Endothelial cell (in vitro differentiated cells): ENCODE measurements at regions not wholly inside any gene's neighbourhood (a gene's known extent, or its start where the extent isn't known, plus 50 kb on each side); places are given as distances from the start of the nearest gene placed in this dataset.

ENCODE experiments used
- DNase-seq: peaks from one replicate; pipeline ENCODE4 v3.0.0; 2021; ENCODE audit warnings: low spot score
- H3K27ac Mint-ChIP-seq: one replicate; pipeline ENCODE4 v1.8.0; 2021; ENCODE audit warnings: mixed read lengths, inconsistent platforms; ENCODE audit not compliant: unreplicated experiment
- H3K27me3 Mint-ChIP-seq: one replicate; pipeline ENCODE4 v1.8.0; 2021; ENCODE audit warnings: mild to moderate bottlenecking, moderate library complexity, mixed read lengths, inconsistent platforms; ENCODE audit not compliant: unreplicated experiment
- H3K36me3 Mint-ChIP-seq: one replicate; pipeline ENCODE4 v1.8.0; 2021; ENCODE audit warnings: mild to moderate bottlenecking, low read depth, mixed read lengths, inconsistent platforms; ENCODE audit not compliant: unreplicated experiment
- H3K4me1 Mint-ChIP-seq: one replicate; pipeline ENCODE4 v1.8.0; 2021; ENCODE audit warnings: mild to moderate bottlenecking, mixed read lengths, inconsistent platforms; ENCODE audit not compliant: unreplicated experiment
- H3K4me3 Mint-ChIP-seq: one replicate; pipeline ENCODE4 v1.8.0; 2021; ENCODE audit warnings: mild to moderate bottlenecking, mixed read lengths, inconsistent platforms; ENCODE audit not compliant: unreplicated experiment
- H3K9me3 Mint-ChIP-seq: one replicate; pipeline ENCODE4 v1.8.0; 2021; ENCODE audit warnings: mixed read lengths, inconsistent platforms; ENCODE audit not compliant: unreplicated experiment
- TF ChIP-seq, protein P1 (sequence below): fragments of 200-600 bp; sonication (generic); IDR thresholded peaks from one replicate; pipeline ENCODE4 v1.5.0; 2021; ENCODE audit warnings: antibody characterized with exemption; ENCODE audit not compliant: unreplicated experiment

GRCh38 chr14:28483506-28483905, 283.1 kb upstream of the FOXG1 start:
- peaks cover 3% of the 10 kb centered on the region for H3K4me1 Mint-ChIP-seq
- H3K9me3 Mint-ChIP-seq = no peaks in the 10 kb centered on the region
- H3K4me3 Mint-ChIP-seq = no peak overlapping the region
- no peak for DNase-seq
- no peaks in the 10 kb centered on the region for H3K36me3 Mint-ChIP-seq
- H3K27ac Mint-ChIP-seq = no peak overlapping the region
- TF ChIP-seq, protein P1, sequence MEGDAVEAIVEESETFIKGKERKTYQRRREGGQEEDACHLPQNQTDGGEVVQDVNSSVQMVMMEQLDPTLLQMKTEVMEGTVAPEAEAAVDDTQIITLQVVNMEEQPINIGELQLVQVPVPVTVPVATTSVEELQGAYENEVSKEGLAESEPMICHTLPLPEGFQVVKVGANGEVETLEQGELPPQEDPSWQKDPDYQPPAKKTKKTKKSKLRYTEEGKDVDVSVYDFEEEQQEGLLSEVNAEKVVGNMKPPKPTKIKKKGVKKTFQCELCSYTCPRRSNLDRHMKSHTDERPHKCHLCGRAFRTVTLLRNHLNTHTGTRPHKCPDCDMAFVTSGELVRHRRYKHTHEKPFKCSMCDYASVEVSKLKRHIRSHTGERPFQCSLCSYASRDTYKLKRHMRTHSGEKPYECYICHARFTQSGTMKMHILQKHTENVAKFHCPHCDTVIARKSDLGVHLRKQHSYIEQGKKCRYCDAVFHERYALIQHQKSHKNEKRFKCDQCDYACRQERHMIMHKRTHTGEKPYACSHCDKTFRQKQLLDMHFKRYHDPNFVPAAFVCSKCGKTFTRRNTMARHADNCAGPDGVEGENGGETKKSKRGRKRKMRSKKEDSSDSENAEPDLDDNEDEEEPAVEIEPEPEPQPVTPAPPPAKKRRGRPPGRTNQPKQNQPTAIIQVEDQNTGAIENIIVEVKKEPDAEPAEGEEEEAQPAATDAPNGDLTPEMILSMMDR = no peak
- H3K27me3 Mint-ChIP-seq = no peaks in the 10 kb centered on the region

DNA sequence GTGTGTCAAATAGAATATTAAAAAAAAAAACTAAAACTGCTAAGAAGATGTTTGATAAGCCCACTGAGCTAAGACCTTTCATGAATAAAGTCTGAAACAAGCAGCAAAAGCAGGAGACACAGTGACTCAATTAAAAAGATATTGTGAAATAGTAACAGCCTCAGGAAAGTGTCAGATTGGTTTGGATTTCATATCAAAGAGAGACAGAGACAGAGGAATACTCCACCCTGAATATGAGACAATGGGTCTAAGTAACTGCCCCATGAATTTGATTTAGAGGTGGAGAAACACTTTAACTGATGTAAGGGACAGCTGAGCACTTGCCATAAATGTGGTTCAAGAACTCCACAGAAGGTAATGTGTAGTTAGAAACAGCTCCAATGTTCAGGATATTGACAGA, 277.9 kb upstream of the FOXG1 start:
- Mint-ChIP-seq H3K9me3 (no peaks in the 10 kb centered on the region), H3K36me3 (no peaks in the 10 kb centered on the region), H3K27me3 (no peaks in the 10 kb centered on the region), H3K4me3 (no peak overlapping the region), H3K4me1 (no peaks in the 10 kb centered on the region), H3K27ac (no peak overlapping the region)
- no peak for DNase-seq
- TF ChIP-seq, protein P1 = no peak

DNA sequence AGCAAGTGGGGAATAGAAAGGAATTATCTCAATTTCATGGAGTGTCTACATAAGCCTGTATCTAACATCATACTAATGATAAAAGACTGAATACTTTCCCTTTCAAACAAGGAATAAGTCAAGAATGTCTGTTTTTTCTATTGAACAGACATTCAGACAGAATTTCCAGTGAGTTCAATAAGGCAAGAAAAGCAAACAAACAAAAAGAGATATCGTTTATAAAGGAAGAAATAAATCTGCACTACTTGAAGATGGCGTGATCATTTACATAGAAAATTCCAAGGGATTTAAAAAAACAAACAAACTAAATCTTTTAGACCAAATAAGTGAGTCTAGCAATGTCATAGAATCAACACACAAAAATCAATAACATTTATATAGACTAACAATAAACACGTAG, 273.1 kb upstream of the FOXG1 start:
- H3K4me1 Mint-ChIP-seq = peaks cover 5% of the 10 kb centered on the region
- DNase-seq = no peak
- TF ChIP-seq, protein P1 = no peak
- no peak overlapping the region for H3K4me3 Mint-ChIP-seq
- H3K36me3 Mint-ChIP-seq = no peaks in the 10 kb centered on the region
- no peaks in the 10 kb centered on the region for H3K9me3 Mint-ChIP-seq
- no peak overlapping the region for H3K27ac Mint-ChIP-seq
- H3K27me3 Mint-ChIP-seq = no peaks in the 10 kb centered on the region

- no peak for DNase-seq
- Mint-ChIP-seq H3K27me3 (no peaks in the 10 kb centered on the region), H3K9me3 (no peaks in the 10 kb centered on the region), H3K36me3 (no peaks in the 10 kb centered on the region), H3K4me1 (peaks cover 5% of the 10 kb centered on the region), H3K4me3 (no peak overlapping the region), H3K27ac (no peak overlapping the region)
- TF ChIP-seq, protein P1 = no peak
Measured at GRCh38 chr14:28494196-28494595, 272.4 kb upstream of the FOXG1 start.

GRCh38 chr14:28496364-28496763, 270.2 kb upstream of the FOXG1 start:
- no peaks in the 10 kb centered on the region for H3K9me3 Mint-ChIP-seq
- peaks cover 5% of the 10 kb centered on the region for H3K4me1 Mint-ChIP-seq
- TF ChIP-seq, protein P1 = no peak
- H3K36me3 Mint-ChIP-seq = no peaks in the 10 kb centered on the region
- DNase-seq = no peak
- no peaks in the 10 kb centered on the region for H3K27me3 Mint-ChIP-seq
- no peak overlapping the region for H3K4me3 Mint-ChIP-seq
- H3K27ac Mint-ChIP-seq = no peak overlapping the region
